ENCODE measurements at regions not wholly inside any gene's neighbourhood (a gene's known extent, or its start where the extent isn't known, plus 50 kb on each side); places are given as distances from the start of the nearest gene placed in this dataset.

- TF ChIP-seq CTCF (conservative IDR thresholded peaks at IDR 0.05; ENCODE audit: low read depth in 2 of 2) (no peak), EZH2phosphoT487 (IDR thresholded peaks at IDR 0.05; ENCODE audit: unreplicated experiment) (no peak), REST (IDR thresholded peaks at IDR 0.05; ENCODE audit: unreplicated experiment) (no peak)
These were observed 378.5 kb upstream of the CAMK1G start for GRCh38 chr1:209205039-209205438.

All from GM23338 (cell line).